ENCODE measurements at regions not wholly inside any gene's neighbourhood (a gene's known extent, or its start where the extent isn't known, plus 50 kb on each side); places are given as distances from the start of the nearest gene placed in this dataset.

DNA sequence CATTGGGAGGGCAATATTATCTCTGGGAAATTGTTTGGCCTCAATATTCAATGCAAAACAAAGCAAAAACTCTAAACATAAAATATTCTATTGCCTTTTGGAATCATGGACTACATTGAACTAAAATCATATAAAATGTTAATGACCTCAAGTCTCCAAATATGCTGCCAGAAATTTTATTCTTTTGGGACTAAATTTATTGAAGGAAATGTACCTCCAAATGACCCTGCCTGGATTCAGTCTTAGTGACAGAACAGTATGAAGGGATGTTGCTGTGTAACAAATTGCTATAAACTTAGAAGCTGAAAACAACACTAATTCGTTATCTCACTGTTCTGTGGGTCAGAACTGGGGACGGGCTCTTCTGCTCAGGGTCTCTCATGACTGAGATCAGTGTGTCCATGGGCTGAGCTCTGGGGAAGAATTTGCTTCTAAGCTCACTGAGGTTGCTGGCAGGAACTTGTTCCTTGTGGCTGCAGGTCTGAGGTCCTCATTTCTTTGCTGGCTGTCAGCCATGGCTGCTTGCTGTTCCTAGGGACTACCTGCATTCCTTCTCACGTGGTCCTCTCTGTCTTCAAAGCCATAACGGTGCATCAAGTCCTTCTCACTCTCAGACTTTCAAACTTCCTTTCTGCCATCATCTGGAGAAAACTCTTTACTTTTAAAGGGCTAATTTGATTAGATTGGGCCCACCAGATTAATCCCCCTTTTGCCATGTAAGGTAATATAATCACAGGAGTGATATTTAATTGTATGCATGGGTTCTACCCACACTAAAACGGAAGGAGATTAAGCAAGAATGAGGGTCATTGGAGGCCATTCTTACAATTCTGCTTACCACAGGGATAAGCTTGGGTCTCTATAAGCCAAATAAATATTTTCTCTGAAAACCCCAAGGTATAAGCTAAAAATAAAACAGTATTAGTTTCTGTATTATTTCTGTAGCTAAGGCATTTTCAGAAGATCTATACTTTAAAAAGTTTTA lies 149.0 kb downstream of the ADCYAP1 start:
- no peaks in the 10 kb centered on the region for H3K4me1 Mint-ChIP-seq (ENCODE audit: unreplicated experiment)
- TF ChIP-seq, protein P1, sequence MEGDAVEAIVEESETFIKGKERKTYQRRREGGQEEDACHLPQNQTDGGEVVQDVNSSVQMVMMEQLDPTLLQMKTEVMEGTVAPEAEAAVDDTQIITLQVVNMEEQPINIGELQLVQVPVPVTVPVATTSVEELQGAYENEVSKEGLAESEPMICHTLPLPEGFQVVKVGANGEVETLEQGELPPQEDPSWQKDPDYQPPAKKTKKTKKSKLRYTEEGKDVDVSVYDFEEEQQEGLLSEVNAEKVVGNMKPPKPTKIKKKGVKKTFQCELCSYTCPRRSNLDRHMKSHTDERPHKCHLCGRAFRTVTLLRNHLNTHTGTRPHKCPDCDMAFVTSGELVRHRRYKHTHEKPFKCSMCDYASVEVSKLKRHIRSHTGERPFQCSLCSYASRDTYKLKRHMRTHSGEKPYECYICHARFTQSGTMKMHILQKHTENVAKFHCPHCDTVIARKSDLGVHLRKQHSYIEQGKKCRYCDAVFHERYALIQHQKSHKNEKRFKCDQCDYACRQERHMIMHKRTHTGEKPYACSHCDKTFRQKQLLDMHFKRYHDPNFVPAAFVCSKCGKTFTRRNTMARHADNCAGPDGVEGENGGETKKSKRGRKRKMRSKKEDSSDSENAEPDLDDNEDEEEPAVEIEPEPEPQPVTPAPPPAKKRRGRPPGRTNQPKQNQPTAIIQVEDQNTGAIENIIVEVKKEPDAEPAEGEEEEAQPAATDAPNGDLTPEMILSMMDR (IDR thresholded peaks at IDR 0.05; ENCODE audit: unreplicated experiment) = no peak
- H3K4me3 Mint-ChIP-seq (ENCODE audit: unreplicated experiment) = no peak overlapping the region
- no peaks in the 10 kb centered on the region for H3K36me3 Mint-ChIP-seq (ENCODE audit: low read depth, unreplicated experiment)
- no peaks in the 10 kb centered on the region for H3K9me3 Mint-ChIP-seq (ENCODE audit: unreplicated experiment)
- no peak for DNase-seq (ENCODE audit: low spot score)
- H3K27me3 Mint-ChIP-seq (ENCODE audit: unreplicated experiment) = peaks cover 1% of the 10 kb centered on the region
- H3K27ac Mint-ChIP-seq (ENCODE audit: unreplicated experiment) = no peak overlapping the region

DNA sequence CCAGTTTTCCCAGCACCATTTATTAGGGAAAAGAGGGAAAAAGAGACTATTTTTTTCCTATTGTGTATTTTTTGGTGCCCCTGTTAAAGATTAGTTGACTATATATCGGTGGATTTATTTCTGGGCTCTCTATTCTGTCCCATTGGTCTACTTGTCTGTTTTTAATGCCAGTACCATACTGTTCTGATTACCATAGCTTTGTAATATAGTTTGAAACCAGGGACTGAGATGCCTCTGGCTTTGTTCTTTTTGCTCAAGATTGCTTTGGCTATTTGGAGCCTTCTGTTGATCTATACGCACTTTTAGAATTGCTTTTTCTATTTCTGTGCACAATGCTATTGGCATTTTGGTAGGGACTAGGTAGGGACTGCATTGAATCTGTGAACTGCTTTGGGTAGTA lies 151.7 kb downstream of the ADCYAP1 start:
- Mint-ChIP-seq H3K9me3 (ENCODE audit: unreplicated experiment) (no peaks in the 10 kb centered on the region), H3K36me3 (ENCODE audit: low read depth, unreplicated experiment) (no peaks in the 10 kb centered on the region), H3K27ac (ENCODE audit: unreplicated experiment) (no peak overlapping the region), H3K4me1 (ENCODE audit: unreplicated experiment) (no peaks in the 10 kb centered on the region), H3K27me3 (ENCODE audit: unreplicated experiment) (peaks cover 1% of the 10 kb centered on the region), H3K4me3 (ENCODE audit: unreplicated experiment) (no peak overlapping the region)
- TF ChIP-seq, protein P1 (IDR thresholded peaks at IDR 0.05; ENCODE audit: unreplicated experiment) = no peak
- DNase-seq (ENCODE audit: low spot score) = no peak

DNA sequence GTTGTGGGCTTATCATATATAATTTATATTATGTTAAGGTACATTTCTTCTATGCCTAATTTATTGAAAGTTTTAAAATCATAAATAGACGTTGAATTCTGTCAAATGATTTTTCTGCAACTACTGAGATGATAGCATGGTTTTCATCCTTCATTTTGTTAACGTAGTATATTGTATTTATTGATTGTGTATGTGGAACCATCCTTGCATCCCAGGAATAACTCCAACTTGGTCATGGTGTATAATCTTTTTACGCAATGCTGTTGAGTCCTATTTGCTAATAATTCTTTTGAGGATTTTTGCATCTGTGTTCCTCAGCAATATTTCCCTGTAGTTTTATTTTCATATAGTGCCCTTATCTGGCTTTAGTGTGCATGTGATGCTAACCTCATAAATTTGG lies 152.7 kb downstream of the ADCYAP1 start:
- DNase-seq (ENCODE audit: low spot score) = no peak
- TF ChIP-seq, protein P1 (IDR thresholded peaks at IDR 0.05; ENCODE audit: unreplicated experiment) = no peak
- Mint-ChIP-seq H3K4me1 (ENCODE audit: unreplicated experiment) (no peaks in the 10 kb centered on the region), H3K27me3 (ENCODE audit: unreplicated experiment) (peaks cover 1% of the 10 kb centered on the region), H3K9me3 (ENCODE audit: unreplicated experiment) (no peaks in the 10 kb centered on the region), H3K36me3 (ENCODE audit: low read depth, unreplicated experiment) (no peaks in the 10 kb centered on the region), H3K27ac (ENCODE audit: unreplicated experiment) (no peak overlapping the region), H3K4me3 (ENCODE audit: unreplicated experiment) (no peak overlapping the region)

DNA sequence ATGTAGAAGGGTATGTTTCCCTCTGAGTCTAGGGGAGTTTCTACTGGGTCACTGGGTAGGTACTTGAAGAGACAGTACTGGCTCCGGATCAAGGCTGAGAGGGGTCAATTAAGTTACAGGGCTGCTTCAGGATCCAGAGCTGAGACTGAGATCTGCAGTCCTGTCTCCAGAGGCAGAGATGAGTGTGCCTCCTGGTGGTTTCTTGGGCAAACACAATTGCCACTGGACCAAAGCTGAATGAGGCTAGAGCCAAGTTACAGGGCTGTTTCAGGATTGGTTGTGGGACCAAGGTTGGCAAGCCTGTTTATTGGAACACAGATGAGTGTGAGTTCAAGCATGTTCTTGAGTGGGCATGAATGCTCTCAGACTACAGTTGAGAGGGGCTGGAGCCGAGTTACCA lies 157.9 kb downstream of the ADCYAP1 start:
- no peaks in the 10 kb centered on the region for H3K36me3 Mint-ChIP-seq (ENCODE audit: low read depth, unreplicated experiment)
- DNase-seq (ENCODE audit: low spot score) = peak; percentile 10
- no peak overlapping the region for H3K4me3 Mint-ChIP-seq (ENCODE audit: unreplicated experiment)
- no peak overlapping the region for H3K27ac Mint-ChIP-seq (ENCODE audit: unreplicated experiment)
- TF ChIP-seq, protein P1 (IDR thresholded peaks at IDR 0.05; ENCODE audit: unreplicated experiment) = no peak
- H3K4me1 Mint-ChIP-seq (ENCODE audit: unreplicated experiment) = no peaks in the 10 kb centered on the region
- H3K9me3 Mint-ChIP-seq (ENCODE audit: unreplicated experiment) = no peaks in the 10 kb centered on the region
- H3K27me3 Mint-ChIP-seq (ENCODE audit: unreplicated experiment) = no peaks in the 10 kb centered on the region

DNA sequence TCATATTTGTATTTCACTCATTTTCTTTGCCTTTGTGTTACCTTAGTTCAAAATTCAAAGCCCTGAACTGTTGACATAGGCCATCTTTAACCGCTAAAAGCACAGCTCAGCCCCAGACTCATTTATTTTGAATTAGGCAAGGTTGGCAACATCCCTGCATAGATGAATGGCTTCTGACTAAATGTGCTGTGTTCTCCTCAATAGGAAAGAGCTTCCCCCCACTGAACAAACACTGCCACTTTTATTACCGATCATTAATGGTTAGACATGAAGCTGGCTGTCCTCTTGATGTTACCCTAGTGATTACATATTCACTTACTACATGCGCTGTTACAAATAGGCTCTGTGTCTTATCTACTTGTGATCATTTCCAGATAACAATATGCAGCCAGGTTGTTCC lies 170.7 kb downstream of the ADCYAP1 start:
- H3K9me3 Mint-ChIP-seq (ENCODE audit: unreplicated experiment) = no peaks in the 10 kb centered on the region
- H3K27ac Mint-ChIP-seq (ENCODE audit: unreplicated experiment) = no peak overlapping the region
- H3K36me3 Mint-ChIP-seq (ENCODE audit: low read depth, unreplicated experiment) = no peaks in the 10 kb centered on the region
- no peak overlapping the region for H3K4me3 Mint-ChIP-seq (ENCODE audit: unreplicated experiment)
- DNase-seq (ENCODE audit: low spot score) = no peak
- TF ChIP-seq, protein P1 (IDR thresholded peaks at IDR 0.05; ENCODE audit: unreplicated experiment) = no peak
- no peaks in the 10 kb centered on the region for H3K4me1 Mint-ChIP-seq (ENCODE audit: unreplicated experiment)
- H3K27me3 Mint-ChIP-seq (ENCODE audit: unreplicated experiment) = peaks cover 4% of the 10 kb centered on the region
